ENCODE measurements at regions not wholly inside any gene's neighbourhood (a gene's known extent, or its start where the extent isn't known, plus 50 kb on each side); places are given as distances from the start of the nearest gene placed in this dataset.

DNA sequence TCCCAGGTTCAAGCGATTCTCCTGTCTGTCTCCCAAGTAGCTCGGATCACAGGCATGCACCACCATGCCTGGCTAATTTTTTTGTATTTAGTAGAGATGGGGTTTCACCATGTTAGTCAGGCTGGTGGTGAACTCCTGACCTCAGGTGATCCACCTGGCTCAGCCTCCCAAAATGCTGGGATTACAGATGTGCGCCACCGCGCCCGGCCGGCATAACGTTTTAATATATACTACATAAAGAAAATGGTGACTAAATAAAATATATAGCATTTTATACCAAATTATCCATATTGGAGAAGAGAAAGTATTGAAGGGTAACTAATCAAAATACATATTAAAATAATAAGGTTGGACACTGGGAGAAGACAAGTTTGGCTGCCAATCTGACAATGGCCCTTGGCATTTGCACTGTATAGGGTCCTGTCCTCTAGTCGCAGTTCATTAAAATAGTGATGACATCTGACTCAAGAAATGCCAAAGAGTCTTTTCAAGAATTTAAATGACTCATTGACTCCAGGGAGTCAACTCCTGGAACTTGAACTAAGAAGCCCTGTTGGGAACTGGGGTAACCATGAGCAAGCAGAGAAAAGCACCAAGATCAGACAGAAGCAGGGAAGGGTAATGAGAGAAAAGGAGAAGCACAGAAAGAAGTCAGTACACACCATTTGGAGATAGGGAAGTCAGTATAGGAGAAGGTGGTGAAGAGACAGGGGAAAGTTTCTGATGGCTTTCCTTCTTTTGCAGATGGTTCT is 91.1 kb downstream of the CH25H start:
- ATAC-seq, result no peak
- TF ChIP-seq, protein P1, sequence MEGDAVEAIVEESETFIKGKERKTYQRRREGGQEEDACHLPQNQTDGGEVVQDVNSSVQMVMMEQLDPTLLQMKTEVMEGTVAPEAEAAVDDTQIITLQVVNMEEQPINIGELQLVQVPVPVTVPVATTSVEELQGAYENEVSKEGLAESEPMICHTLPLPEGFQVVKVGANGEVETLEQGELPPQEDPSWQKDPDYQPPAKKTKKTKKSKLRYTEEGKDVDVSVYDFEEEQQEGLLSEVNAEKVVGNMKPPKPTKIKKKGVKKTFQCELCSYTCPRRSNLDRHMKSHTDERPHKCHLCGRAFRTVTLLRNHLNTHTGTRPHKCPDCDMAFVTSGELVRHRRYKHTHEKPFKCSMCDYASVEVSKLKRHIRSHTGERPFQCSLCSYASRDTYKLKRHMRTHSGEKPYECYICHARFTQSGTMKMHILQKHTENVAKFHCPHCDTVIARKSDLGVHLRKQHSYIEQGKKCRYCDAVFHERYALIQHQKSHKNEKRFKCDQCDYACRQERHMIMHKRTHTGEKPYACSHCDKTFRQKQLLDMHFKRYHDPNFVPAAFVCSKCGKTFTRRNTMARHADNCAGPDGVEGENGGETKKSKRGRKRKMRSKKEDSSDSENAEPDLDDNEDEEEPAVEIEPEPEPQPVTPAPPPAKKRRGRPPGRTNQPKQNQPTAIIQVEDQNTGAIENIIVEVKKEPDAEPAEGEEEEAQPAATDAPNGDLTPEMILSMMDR (IDR thresholded peaks at IDR 0.05), result no peak
- POLR2A ChIA-PET, result interaction anchor here (0.6 kb wide), 1 partner anchor 708 kb away, joined by 3 read pairs; no protein-coding TSS in a partner anchor
- Mint-ChIP-seq H3K27ac (no peak overlapping the region), H3K4me1 (ENCODE audit: low read depth) (peaks cover 2% of the 10 kb centered on the region), H3K4me3 (no peak overlapping the region), H3K36me3 (ENCODE audit: low read depth) (no peaks in the 10 kb centered on the region), H3K9me3 (peaks cover 1% of the 10 kb centered on the region), H3K27me3 (peaks cover 16% of the 10 kb centered on the region)
- CTCF ChIA-PET, result interaction anchor here (1.0 kb wide), 1 partner anchor 101 kb away, joined by 4 read pairs; no protein-coding TSS in a partner anchor
- no peak for DNase-seq
- intact Hi-C loops (cut with micrococcal nuclease), result no loop called here

DNA sequence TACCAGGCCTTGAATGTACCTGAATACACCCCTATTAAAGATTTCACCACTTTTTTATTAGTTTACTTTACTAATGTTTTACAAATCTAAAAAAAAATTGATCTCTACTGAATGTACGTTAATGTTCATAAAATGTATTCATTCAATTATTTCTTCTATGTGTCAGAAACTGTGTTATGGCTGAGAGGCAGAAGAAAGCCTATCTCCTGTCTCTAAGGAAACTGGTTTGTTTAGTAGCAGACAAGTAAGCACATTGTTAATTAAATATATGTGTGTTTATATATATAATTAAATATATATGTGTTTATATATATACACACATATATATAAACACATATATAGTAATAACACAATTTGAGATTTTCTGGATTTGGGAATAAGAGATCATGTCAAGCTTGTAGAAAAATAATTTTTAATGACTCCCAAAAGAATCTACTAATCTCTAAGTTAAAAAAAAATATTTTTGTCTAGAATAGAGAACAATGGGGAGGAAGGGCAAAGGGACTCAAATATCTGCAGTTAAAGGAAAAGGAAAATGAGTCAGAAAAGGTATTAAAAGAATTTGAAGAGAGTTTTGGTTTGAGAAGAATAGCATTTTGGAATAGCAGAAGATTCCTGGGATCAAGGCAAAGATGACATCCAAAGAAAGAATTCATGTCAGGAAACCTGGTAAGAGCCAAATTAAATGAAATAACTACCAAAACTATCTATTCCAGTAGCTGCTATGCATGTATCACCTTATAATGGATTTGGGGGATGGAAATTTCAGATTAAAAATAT is 92.1 kb downstream of the CH25H start:
- Mint-ChIP-seq H3K36me3 (ENCODE audit: low read depth) (no peaks in the 10 kb centered on the region), H3K9me3 (peaks cover 1% of the 10 kb centered on the region), H3K4me3 (no peak overlapping the region), H3K27me3 (peaks cover 14% of the 10 kb centered on the region), H3K27ac (no peak overlapping the region), H3K4me1 (ENCODE audit: low read depth) (peaks cover 2% of the 10 kb centered on the region)
- intact Hi-C loops (cut with micrococcal nuclease), result no loop called here
- TF ChIP-seq, protein P1 (IDR thresholded peaks at IDR 0.05), result no peak
- CTCF ChIA-PET, result interaction anchor here (1.0 kb wide), 1 partner anchor 102 kb away, joined by 4 read pairs; no protein-coding TSS in a partner anchor
- DNase-seq (no peak), ATAC-seq (no peak)
- POLR2A ChIA-PET, result no interaction called here

- POLR2A ChIA-PET, result interaction anchor here (0.8 kb wide), 1 partner anchor 115 kb away, joined by 4 read pairs; no protein-coding TSS in a partner anchor
- CTCF ChIA-PET, result interaction anchor here (1.2 to 1.5 kb wide), 4 partner anchors 8 to 170 kb away, joined by 3 to 4 read pairs (median 4); no protein-coding TSS in a partner anchor
- Mint-ChIP-seq H3K27ac (no peak overlapping the region), H3K27me3 (no peaks in the 10 kb centered on the region), H3K4me1 (ENCODE audit: low read depth) (peaks cover 4% of the 10 kb centered on the region), H3K4me3 (no peak overlapping the region), H3K9me3 (no peaks in the 10 kb centered on the region), H3K36me3 (ENCODE audit: low read depth) (no peaks in the 10 kb centered on the region)
- intact Hi-C loops (cut with micrococcal nuclease), result no loop called here
- TF ChIP-seq, protein P1 (IDR thresholded peaks at IDR 0.05), result no peak
- no peak for ATAC-seq
- DNase-seq, result no peak
These were observed 104.4 kb downstream of the CH25H start for GRCh38 chr10:89102735-89103134.

- TF ChIP-seq, protein P1 (IDR thresholded peaks at IDR 0.05), result no peak
- Mint-ChIP-seq H3K4me3 (no peak overlapping the region), H3K4me1 (ENCODE audit: low read depth) (peaks cover 4% of the 10 kb centered on the region), H3K27me3 (no peaks in the 10 kb centered on the region), H3K9me3 (no peaks in the 10 kb centered on the region), H3K36me3 (ENCODE audit: low read depth) (no peaks in the 10 kb centered on the region), H3K27ac (no peak overlapping the region)
- no peak for ATAC-seq
- no peak for DNase-seq
- intact Hi-C loops (cut with micrococcal nuclease), result no loop called here
- ChIA-PET POLR2A (interaction anchor here (0.8 kb wide), 1 partner anchor 115 kb away, joined by 4 read pairs; no protein-coding TSS in a partner anchor), CTCF (interaction anchor here (1.2 to 1.5 kb wide), 4 partner anchors 9 to 169 kb away, joined by 3 to 4 read pairs (median 4); no protein-coding TSS in a partner anchor)
These were observed 105.2 kb downstream of the CH25H start for GRCh38 chr10:89101943-89102342.
